ENCODE measurements at regions not wholly inside any gene's neighbourhood (a gene's known extent, or its start where the extent isn't known, plus 50 kb on each side); places are given as distances from the start of the nearest gene placed in this dataset.

DNA sequence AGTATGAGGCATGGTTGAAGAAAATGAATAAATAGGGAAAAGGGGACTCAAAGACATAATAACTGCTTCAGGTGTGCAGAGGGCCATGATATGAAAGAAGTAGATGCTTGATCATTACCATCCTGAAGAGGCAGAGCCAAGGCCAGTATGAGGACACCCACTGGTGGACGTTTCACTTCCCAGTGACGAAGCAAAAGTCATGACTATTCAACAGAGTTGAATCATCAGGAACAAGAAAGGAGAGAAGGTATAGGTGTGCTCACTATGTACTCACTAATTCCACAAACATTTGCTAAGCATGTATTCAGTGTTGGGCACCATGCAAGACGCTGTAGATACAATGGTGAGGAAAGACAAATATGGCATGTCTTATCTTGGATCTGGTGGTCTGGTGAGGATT is 319.2 kb upstream of the RUNX1 start:
- Mint-ChIP-seq H3K9me3 (peaks cover 2% of the 10 kb centered on the region), H3K4me3 (no peak overlapping the region), H3K4me1 (peaks cover 6% of the 10 kb centered on the region), H3K27ac (no peak overlapping the region), H3K36me3 (no peaks in the 10 kb centered on the region)
- ATAC-seq, result peak; percentile 50
- DNase-seq (ENCODE audit: low spot score in 2 of 2), result no peak

DNA sequence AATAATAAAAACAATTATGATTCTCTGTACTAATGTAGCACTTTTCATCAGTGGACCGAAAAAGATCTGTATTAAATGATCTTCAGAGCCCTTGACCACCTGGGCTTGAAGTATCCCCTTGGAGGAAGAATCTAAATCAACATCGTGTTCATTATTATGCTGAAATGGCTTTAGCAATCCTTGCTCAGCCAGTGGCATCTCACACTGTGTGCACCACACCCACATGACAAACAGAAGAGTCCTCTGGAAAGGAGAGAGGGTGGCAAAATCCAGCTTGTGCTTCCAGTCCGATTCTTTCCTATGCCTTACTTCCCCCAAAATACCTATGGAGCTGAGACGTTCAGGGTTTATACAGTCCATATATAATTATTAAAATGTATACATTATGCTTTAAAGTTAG is 318.5 kb upstream of the RUNX1 start:
- no peak overlapping the region for H3K27ac Mint-ChIP-seq
- H3K36me3 Mint-ChIP-seq, result no peaks in the 10 kb centered on the region
- ATAC-seq (no peak), DNase-seq (ENCODE audit: low spot score in 2 of 2) (no peak)
- H3K4me1 Mint-ChIP-seq, result peaks cover 6% of the 10 kb centered on the region
- peaks cover 2% of the 10 kb centered on the region for H3K9me3 Mint-ChIP-seq
- no peak overlapping the region for H3K4me3 Mint-ChIP-seq

GRCh38 chr21:35366394-35367080 is 317.4 kb upstream of the RUNX1 start:
- Mint-ChIP-seq H3K4me1 (peaks cover 6% of the 10 kb centered on the region), H3K27ac (no peak overlapping the region), H3K4me3 (no peak overlapping the region), H3K9me3 (peaks cover 2% of the 10 kb centered on the region), H3K36me3 (no peaks in the 10 kb centered on the region)
- ATAC-seq (no peak), DNase-seq (ENCODE audit: low spot score in 2 of 2) (no peak)

DNA sequence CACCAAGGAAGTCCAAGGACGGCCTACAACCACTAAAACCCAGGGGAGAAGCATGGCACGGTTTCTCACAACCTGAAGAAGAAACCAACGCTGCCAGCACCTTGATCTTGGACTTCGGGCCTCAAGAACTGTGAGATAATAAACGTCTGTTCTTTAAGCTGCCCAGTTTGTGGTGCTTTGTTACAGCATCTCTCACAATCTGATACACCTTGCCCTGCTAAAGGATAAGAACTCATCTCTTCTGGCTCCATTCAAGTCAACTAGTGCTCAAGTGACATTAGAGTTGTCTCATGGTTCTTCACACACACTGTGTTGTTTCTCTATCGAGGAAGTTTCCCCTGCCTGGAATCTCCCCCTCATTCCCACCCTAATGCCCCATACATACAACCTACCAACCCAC is 314.4 kb upstream of the RUNX1 start:
- Mint-ChIP-seq H3K36me3 (no peaks in the 10 kb centered on the region), H3K9me3 (peaks cover 2% of the 10 kb centered on the region), H3K4me1 (peaks cover 9% of the 10 kb centered on the region), H3K4me3 (no peak overlapping the region), H3K27ac (no peak overlapping the region)
- DNase-seq (ENCODE audit: low spot score in 2 of 2) (peak in 1 of 2 donors; percentile 32), ATAC-seq (no peak)

GRCh38 chr21:35361988-35362387 is 312.9 kb upstream of the RUNX1 start:
- Mint-ChIP-seq H3K4me3 (no peak overlapping the region), H3K27ac (no peak overlapping the region), H3K36me3 (no peaks in the 10 kb centered on the region), H3K4me1 (peaks cover 16% of the 10 kb centered on the region), H3K9me3 (peaks cover 2% of the 10 kb centered on the region)
- DNase-seq (ENCODE audit: low spot score in 2 of 2) (no peak), ATAC-seq (no peak)

- H3K4me1 Mint-ChIP-seq, result peaks cover 21% of the 10 kb centered on the region
- peak in 1 of 2 donors; percentile 43 for DNase-seq (ENCODE audit: low spot score in 2 of 2)
- no peak overlapping the region for H3K27ac Mint-ChIP-seq
- no peak for ATAC-seq
- H3K9me3 Mint-ChIP-seq, result peaks cover 2% of the 10 kb centered on the region
- H3K36me3 Mint-ChIP-seq, result no peaks in the 10 kb centered on the region
- H3K4me3 Mint-ChIP-seq, result no peak overlapping the region
Observed at GRCh38 chr21:35360870-35361570, 311.9 kb upstream of the RUNX1 start.

DNA sequence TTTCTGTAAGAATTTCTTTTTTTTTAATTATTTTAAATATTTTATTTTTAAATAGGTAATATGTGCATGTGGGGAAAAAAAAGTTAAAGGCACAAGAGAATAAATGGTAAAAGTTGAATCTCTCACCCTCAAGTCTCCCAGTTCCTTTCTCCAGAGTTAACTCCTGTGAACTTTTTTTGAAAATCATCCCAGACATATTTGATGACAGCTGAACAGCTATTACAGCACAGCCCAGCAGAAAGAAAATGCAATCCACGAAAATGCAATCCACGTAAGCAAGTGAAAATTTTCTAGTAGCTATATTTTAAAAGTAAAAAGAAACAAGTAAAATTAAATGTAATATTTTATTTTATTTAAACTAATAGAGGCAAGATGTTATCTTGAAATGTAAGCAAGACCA is 310.0 kb upstream of the RUNX1 start:
- peaks cover 3% of the 10 kb centered on the region for H3K9me3 Mint-ChIP-seq
- H3K4me1 Mint-ChIP-seq, result peaks cover 21% of the 10 kb centered on the region
- DNase-seq (ENCODE audit: low spot score in 2 of 2) (no peak), ATAC-seq (no peak)
- H3K4me3 Mint-ChIP-seq, result no peak overlapping the region
- no peak overlapping the region for H3K27ac Mint-ChIP-seq
- no peaks in the 10 kb centered on the region for H3K36me3 Mint-ChIP-seq

DNA sequence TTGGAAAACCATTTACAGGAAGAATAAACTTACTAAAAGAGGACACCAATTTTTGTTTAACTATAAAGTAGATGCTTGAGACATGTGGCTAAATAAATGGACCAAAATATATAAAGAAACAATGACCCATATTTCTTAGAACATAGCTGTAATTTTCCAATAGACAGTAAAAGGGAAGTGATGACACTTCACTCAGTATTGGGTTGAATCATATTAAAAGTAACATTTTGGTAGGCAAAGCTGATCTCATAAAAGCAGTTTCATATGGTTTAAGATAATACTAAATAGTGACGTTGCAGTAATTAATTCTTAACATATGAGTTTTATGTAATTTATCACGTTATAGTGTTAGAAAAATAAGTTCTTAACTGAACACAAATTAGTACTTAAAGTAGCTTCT is 308.9 kb upstream of the RUNX1 start:
- peak overlapping the region; percentile 25 for H3K4me3 Mint-ChIP-seq
- peak; percentile 98 for ATAC-seq
- no peaks in the 10 kb centered on the region for H3K36me3 Mint-ChIP-seq
- DNase-seq (ENCODE audit: low spot score in 2 of 2), result no peak
- peaks cover 24% of the 10 kb centered on the region for H3K4me1 Mint-ChIP-seq
- H3K9me3 Mint-ChIP-seq, result peaks cover 2% of the 10 kb centered on the region
- H3K27ac Mint-ChIP-seq, result peak overlapping the region; percentile 96

DNA sequence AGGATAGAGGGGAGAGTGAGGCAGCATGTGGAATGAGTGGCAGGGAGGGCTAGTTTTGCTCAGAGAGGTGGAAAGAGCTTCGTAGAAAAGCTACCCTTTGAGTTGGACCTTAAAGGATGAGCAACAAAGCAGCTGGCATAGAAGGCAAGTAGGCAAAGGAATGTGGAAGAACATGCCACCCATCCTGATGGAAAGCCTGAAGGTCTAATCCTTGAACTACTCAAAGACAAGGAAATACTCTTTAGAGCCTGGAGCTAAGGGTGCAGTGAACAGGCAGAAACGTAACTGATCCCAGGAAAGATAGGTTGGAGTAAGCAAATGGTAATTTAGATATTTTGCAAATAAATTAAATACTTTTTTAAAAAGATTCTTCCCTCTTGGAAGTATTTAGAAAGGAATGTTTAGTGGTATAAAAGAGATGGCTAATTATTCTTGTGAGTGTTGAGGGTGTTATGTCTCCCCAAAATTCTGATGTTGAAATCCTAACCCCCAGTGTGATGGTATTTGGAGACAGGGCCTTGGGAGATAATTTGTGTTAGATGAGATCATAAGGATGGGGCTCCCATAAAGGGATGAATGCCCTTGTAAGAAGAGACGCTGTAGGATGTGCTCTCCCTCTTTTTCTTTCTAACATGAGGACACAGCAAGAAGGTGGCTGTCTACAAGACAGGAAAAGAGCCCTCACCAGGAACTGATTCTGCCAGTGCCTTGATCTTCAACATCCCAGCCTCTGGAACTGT is 308.1 kb upstream of the RUNX1 start:
- peak overlapping the region; percentile 96 for H3K27ac Mint-ChIP-seq

GRCh38 chr21:35354078-35354477 is 305.0 kb upstream of the RUNX1 start:
- DNase-seq (ENCODE audit: low spot score in 2 of 2) (no peak), ATAC-seq (no peak)
- Mint-ChIP-seq H3K9me3 (peaks cover 2% of the 10 kb centered on the region), H3K27ac (no peak overlapping the region), H3K4me3 (no peak overlapping the region), H3K4me1 (peaks cover 44% of the 10 kb centered on the region), H3K36me3 (no peaks in the 10 kb centered on the region)

More for the DNA sequence above, 308.1 kb upstream of the RUNX1 start:
- DNase-seq (ENCODE audit: low spot score in 2 of 2) (no peak), ATAC-seq (no peak)
- H3K36me3 Mint-ChIP-seq, result no peaks in the 10 kb centered on the region
- peaks cover 32% of the 10 kb centered on the region for H3K4me1 Mint-ChIP-seq
- H3K4me3 Mint-ChIP-seq, result peak overlapping the region; percentile 25
- H3K9me3 Mint-ChIP-seq, result peaks cover 2% of the 10 kb centered on the region

DNA sequence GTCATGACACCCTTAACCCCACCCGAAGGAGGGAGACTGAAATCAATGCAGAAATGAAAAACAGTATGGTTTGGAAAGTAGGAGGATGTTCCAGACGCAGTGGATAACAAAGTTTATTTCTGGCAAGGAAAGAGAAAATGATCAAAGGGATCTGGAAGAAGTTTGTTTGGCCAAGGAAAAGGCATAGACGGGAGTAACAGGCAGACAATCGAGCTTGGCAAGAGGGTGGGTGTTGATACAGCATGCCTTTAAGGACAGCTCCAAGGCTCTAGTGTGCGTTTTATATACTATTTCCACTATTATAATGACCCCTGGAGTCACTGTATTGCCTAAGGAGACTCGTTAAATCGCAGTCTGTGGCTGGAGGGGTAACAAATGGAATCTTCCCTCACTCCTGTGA is 303.7 kb upstream of the RUNX1 start:
- Mint-ChIP-seq H3K27ac (peak overlapping the region; percentile 6), H3K4me3 (no peak overlapping the region), H3K4me1 (peaks cover 42% of the 10 kb centered on the region), H3K36me3 (no peaks in the 10 kb centered on the region), H3K9me3 (peaks cover 2% of the 10 kb centered on the region)
- ATAC-seq (no peak), DNase-seq (ENCODE audit: low spot score in 2 of 2) (no peak)

- H3K4me3 Mint-ChIP-seq, result no peak overlapping the region
- peaks cover 2% of the 10 kb centered on the region for H3K9me3 Mint-ChIP-seq
- H3K27ac Mint-ChIP-seq, result peak overlapping the region; percentile 6
- H3K36me3 Mint-ChIP-seq, result no peaks in the 10 kb centered on the region
- H3K4me1 Mint-ChIP-seq, result peaks cover 40% of the 10 kb centered on the region
- ATAC-seq (peak; percentile 74), DNase-seq (ENCODE audit: low spot score in 2 of 2) (no peak)
Observed at GRCh38 chr21:35352066-35352770, 303.1 kb upstream of the RUNX1 start.

- DNase-seq (ENCODE audit: low spot score in 2 of 2) (no peak), ATAC-seq (peak; percentile 20)
- Mint-ChIP-seq H3K27ac (peak overlapping the region; percentile 92), H3K4me1 (peaks cover 41% of the 10 kb centered on the region), H3K36me3 (no peaks in the 10 kb centered on the region), H3K4me3 (peak overlapping the region; percentile 50), H3K9me3 (peaks cover 2% of the 10 kb centered on the region)
Observed at GRCh38 chr21:35351434-35351833, 302.3 kb upstream of the RUNX1 start.

DNA sequence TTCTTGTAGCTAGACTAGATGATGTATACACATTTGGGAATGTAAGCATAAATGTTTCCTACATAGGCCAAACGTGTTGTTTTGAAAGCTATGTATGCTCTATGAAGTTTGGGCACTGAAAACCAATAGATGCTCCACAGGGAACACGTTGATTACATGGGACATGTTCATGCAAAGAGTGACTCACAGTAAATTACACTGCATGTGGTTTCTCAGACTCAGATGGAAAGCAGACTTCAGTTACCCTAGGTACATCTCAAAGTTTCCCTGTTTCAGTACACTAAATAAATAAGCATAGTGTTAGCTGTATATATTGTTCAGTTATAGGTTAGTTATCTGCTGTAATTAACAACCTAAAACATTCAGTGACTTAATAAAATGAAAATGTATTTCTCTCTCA is 301.9 kb upstream of the RUNX1 start:
- H3K36me3 Mint-ChIP-seq, result no peaks in the 10 kb centered on the region
- H3K9me3 Mint-ChIP-seq, result peaks cover 2% of the 10 kb centered on the region
- peaks cover 41% of the 10 kb centered on the region for H3K4me1 Mint-ChIP-seq
- peak; percentile 95 for ATAC-seq
- H3K27ac Mint-ChIP-seq, result peak overlapping the region; percentile 92
- no peak for DNase-seq (ENCODE audit: low spot score in 2 of 2)
- peak overlapping the region; percentile 50 for H3K4me3 Mint-ChIP-seq

GRCh38 chr21:35349376-35350080 is 300.4 kb upstream of the RUNX1 start:
- Mint-ChIP-seq H3K4me1 (peaks cover 46% of the 10 kb centered on the region), H3K27ac (no peak overlapping the region), H3K36me3 (no peaks in the 10 kb centered on the region), H3K4me3 (no peak overlapping the region), H3K9me3 (peaks cover 2% of the 10 kb centered on the region)
- no peak for DNase-seq (ENCODE audit: low spot score in 2 of 2)
- no peak for ATAC-seq
